GM19372 (cell line): ENCODE measurements at regions not wholly inside any gene's neighbourhood (a gene's known extent, or its start where the extent isn't known, plus 50 kb on each side); places are given as distances from the start of the nearest gene placed in this dataset.

Source experiments
- ATAC-seq: cut with Tn5 transposase; IDR thresholded peaks from one replicate; pipeline ENCODE4 v1.9.1; 2021; ENCODE audit warnings: mild to moderate bottlenecking, low read depth, moderate library complexity; ENCODE audit not compliant: unreplicated experiment

GRCh38 chr5:155381654-155382053, 368.1 kb downstream of the KIF4B start:
- no peak for ATAC-seq

- ATAC-seq: no peak
These were observed 375.9 kb downstream of the KIF4B start for GRCh38 chr5:155389498-155389897.

GRCh38 chr5:155394727-155395126, 381.2 kb downstream of the KIF4B start:
- ATAC-seq: no peak

GRCh38 chr5:155402927-155403640, 389.5 kb downstream of the KIF4B start:
- ATAC-seq: no peak

GRCh38 chr5:155406815-155407214, 393.3 kb downstream of the KIF4B start:
- ATAC-seq: no peak

GRCh38 chr5:155408465-155408864, 394.9 kb downstream of the KIF4B start:
- no peak for ATAC-seq

- no peak for ATAC-seq
These were observed 403.2 kb downstream of the KIF4B start for GRCh38 chr5:155416765-155417164.

- no peak for ATAC-seq
These were observed 405.5 kb downstream of the KIF4B start for GRCh38 chr5:155418960-155419579.

GRCh38 chr5:155430192-155430591, 416.6 kb downstream of the KIF4B start:
- ATAC-seq: no peak

GRCh38 chr5:155434267-155434666, 420.7 kb downstream of the KIF4B start:
- ATAC-seq: no peak

- no peak for ATAC-seq
These were observed 421.1 kb downstream of the KIF4B start for GRCh38 chr5:155434681-155435080.

- no peak for ATAC-seq
These were observed 428.3 kb downstream of the KIF4B start for GRCh38 chr5:155441849-155442248.

- ATAC-seq: no peak
These were observed 437.6 kb downstream of the KIF4B start for GRCh38 chr5:155451106-155451505.

GRCh38 chr5:155455791-155456514, 442.4 kb downstream of the KIF4B start:
- ATAC-seq: no peak

- ATAC-seq: no peak
These were observed 446.4 kb downstream of the KIF4B start for GRCh38 chr5:155459889-155460500.

GRCh38 chr5:155460501-155460931, 447.0 kb downstream of the KIF4B start:
- ATAC-seq: no peak

GRCh38 chr5:155461304-155461703, 447.7 kb downstream of the KIF4B start:
- ATAC-seq: no peak

- no peak for ATAC-seq
These were observed 453.3 kb downstream of the KIF4B start for GRCh38 chr5:155466851-155467250.

- no peak for ATAC-seq
These were observed 457.5 kb downstream of the KIF4B start for GRCh38 chr5:155471027-155471426.

GRCh38 chr5:155472780-155473179, 459.2 kb downstream of the KIF4B start:
- no peak for ATAC-seq

GRCh38 chr5:155475318-155475717, 461.8 kb downstream of the KIF4B start:
- ATAC-seq: no peak
